ENCODE measurements at regions not wholly inside any gene's neighbourhood (a gene's known extent, or its start where the extent isn't known, plus 50 kb on each side); places are given as distances from the start of the nearest gene placed in this dataset.

DNA sequence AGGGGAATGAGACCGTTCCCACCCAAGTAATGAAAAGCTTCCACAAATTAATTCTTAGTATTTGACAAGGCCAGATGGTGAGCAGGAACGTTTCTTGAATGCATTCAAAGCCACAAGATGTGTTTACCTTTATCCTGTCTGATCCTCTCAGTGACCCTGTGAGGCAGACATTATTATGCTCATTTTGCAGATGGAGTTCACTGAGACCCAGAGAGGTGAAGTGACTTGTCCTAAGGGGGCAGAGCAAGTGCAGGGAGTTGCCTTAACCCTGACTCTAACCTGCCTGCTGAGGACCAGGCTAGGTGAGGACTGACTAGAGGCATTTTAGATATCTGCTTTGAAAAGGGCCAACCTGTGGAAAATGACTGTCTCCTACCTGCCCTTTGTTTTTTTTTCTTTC, 156.7 kb downstream of the HAPSTR1 start:
- H3F3A ChIP-seq (ENCODE audit: insufficient read depth, low read length): no peaks in the 10 kb centered on the region
- no peak overlapping the region for H3K27ac ChIP-seq (ENCODE audit: low read depth, low read length, poor library complexity, severe bottlenecking)
- no peaks in the 10 kb centered on the region for H3K27me3 ChIP-seq (ENCODE audit: insufficient read depth, low read length)
- no peak overlapping the region for H3K9ac ChIP-seq (ENCODE audit: low read length)
- H3K4me1 ChIP-seq (ENCODE audit: insufficient read depth, low read length, severe bottlenecking): no peaks in the 10 kb centered on the region
- no peaks in the 10 kb centered on the region for H3K79me2 ChIP-seq (ENCODE audit: insufficient read depth, low read length)
- TF ChIP-seq EZH2 (IDR thresholded peaks at IDR 0.05; ENCODE audit: borderline replicate concordance, low read length): no peak
- TF ChIP-seq, protein P1, sequence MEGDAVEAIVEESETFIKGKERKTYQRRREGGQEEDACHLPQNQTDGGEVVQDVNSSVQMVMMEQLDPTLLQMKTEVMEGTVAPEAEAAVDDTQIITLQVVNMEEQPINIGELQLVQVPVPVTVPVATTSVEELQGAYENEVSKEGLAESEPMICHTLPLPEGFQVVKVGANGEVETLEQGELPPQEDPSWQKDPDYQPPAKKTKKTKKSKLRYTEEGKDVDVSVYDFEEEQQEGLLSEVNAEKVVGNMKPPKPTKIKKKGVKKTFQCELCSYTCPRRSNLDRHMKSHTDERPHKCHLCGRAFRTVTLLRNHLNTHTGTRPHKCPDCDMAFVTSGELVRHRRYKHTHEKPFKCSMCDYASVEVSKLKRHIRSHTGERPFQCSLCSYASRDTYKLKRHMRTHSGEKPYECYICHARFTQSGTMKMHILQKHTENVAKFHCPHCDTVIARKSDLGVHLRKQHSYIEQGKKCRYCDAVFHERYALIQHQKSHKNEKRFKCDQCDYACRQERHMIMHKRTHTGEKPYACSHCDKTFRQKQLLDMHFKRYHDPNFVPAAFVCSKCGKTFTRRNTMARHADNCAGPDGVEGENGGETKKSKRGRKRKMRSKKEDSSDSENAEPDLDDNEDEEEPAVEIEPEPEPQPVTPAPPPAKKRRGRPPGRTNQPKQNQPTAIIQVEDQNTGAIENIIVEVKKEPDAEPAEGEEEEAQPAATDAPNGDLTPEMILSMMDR (IDR thresholded peaks at IDR 0.05; ENCODE audit: low read length): no peak
- no peaks in the 10 kb centered on the region for H3K9me2 ChIP-seq (ENCODE audit: low read depth, low read length)
- no peaks in the 10 kb centered on the region for H3K9me3 ChIP-seq (ENCODE audit: low read length)
- no peak overlapping the region for H3K4me2 ChIP-seq (ENCODE audit: low read length)
- no peak overlapping the region for H2AFZ ChIP-seq (ENCODE audit: low read length)
- no peaks in the 10 kb centered on the region for H4K20me1 ChIP-seq (ENCODE audit: insufficient read depth, low read length)
- no peaks in the 10 kb centered on the region for H3K36me3 ChIP-seq (ENCODE audit: insufficient read depth, low read length)
- H3K4me3 ChIP-seq (ENCODE audit: low read depth, low read length, poor library complexity, severe bottlenecking): no peak overlapping the region

DNA sequence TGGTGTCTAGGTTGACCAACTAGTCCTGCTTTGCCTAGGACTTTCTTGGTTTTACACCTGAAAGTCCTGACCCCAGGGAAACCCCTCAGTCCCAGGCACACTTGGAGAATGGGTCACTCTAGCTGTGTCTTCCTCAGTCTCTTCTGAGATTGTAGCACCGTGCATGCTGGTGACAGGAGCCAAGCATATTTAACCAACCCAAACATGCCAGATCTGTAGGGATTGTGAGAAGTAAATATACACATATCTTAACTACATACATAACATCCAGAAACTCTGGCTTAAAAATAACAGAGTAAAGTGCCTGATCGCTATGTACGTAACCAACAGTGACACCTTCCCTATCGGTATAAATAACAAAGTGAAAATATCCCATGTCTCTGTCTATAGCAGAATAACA, 158.1 kb downstream of the HAPSTR1 start:
- H3K79me2 ChIP-seq (ENCODE audit: insufficient read depth, low read length): no peaks in the 10 kb centered on the region
- H3K4me2 ChIP-seq (ENCODE audit: low read length): no peak overlapping the region
- no peak overlapping the region for H3K4me3 ChIP-seq (ENCODE audit: low read depth, low read length, poor library complexity, severe bottlenecking)
- no peaks in the 10 kb centered on the region for H3K36me3 ChIP-seq (ENCODE audit: insufficient read depth, low read length)
- no peak overlapping the region for H3K27ac ChIP-seq (ENCODE audit: low read depth, low read length, poor library complexity, severe bottlenecking)
- no peak overlapping the region for H2AFZ ChIP-seq (ENCODE audit: low read length)
- TF ChIP-seq, protein P1 (IDR thresholded peaks at IDR 0.05; ENCODE audit: low read length): no peak
- no peak for TF ChIP-seq EZH2 (IDR thresholded peaks at IDR 0.05; ENCODE audit: borderline replicate concordance, low read length)
- no peaks in the 10 kb centered on the region for H3K4me1 ChIP-seq (ENCODE audit: insufficient read depth, low read length, severe bottlenecking)
- H3K27me3 ChIP-seq (ENCODE audit: insufficient read depth, low read length): no peaks in the 10 kb centered on the region
- H3K9me2 ChIP-seq (ENCODE audit: low read depth, low read length): no peaks in the 10 kb centered on the region
- no peaks in the 10 kb centered on the region for H4K20me1 ChIP-seq (ENCODE audit: insufficient read depth, low read length)
- no peaks in the 10 kb centered on the region for H3K9me3 ChIP-seq (ENCODE audit: low read length)
- no peaks in the 10 kb centered on the region for H3F3A ChIP-seq (ENCODE audit: insufficient read depth, low read length)
- no peak overlapping the region for H3K9ac ChIP-seq (ENCODE audit: low read length)

DNA sequence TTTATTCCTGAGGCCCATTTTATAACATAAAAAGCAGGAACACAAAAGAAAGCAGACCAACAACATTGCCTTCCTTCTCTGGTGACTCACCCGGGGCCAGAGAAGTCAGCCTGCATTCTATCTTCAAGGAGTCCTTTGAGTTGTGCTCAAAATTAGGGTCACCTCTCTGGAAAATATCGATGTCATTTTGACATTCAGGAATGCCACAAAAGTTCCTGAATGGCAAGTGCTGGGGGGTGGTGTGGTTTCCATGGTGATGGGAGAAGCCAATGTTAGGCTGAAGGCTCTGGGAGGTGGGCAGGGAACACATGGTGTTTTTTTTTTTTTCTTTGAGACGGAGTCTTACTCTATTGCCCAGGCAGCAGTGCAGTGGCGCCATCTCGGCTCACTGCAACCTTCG, 159.6 kb downstream of the HAPSTR1 start:
- H2AFZ ChIP-seq (ENCODE audit: low read length): no peak overlapping the region
- H3K9ac ChIP-seq (ENCODE audit: low read length): no peak overlapping the region
- no peaks in the 10 kb centered on the region for H3F3A ChIP-seq (ENCODE audit: insufficient read depth, low read length)
- H4K20me1 ChIP-seq (ENCODE audit: insufficient read depth, low read length): no peaks in the 10 kb centered on the region
- H3K27ac ChIP-seq (ENCODE audit: low read depth, low read length, poor library complexity, severe bottlenecking): no peak overlapping the region
- no peaks in the 10 kb centered on the region for H3K36me3 ChIP-seq (ENCODE audit: insufficient read depth, low read length)
- TF ChIP-seq EZH2 (IDR thresholded peaks at IDR 0.05; ENCODE audit: borderline replicate concordance, low read length): no peak
- H3K4me2 ChIP-seq (ENCODE audit: low read length): no peak overlapping the region
- H3K4me3 ChIP-seq (ENCODE audit: low read depth, low read length, poor library complexity, severe bottlenecking): no peak overlapping the region
- no peaks in the 10 kb centered on the region for H3K27me3 ChIP-seq (ENCODE audit: insufficient read depth, low read length)
- H3K79me2 ChIP-seq (ENCODE audit: insufficient read depth, low read length): no peaks in the 10 kb centered on the region
- H3K9me3 ChIP-seq (ENCODE audit: low read length): no peaks in the 10 kb centered on the region
- H3K4me1 ChIP-seq (ENCODE audit: insufficient read depth, low read length, severe bottlenecking): no peaks in the 10 kb centered on the region
- no peaks in the 10 kb centered on the region for H3K9me2 ChIP-seq (ENCODE audit: low read depth, low read length)

GRCh38 chr16:9254863-9255262, 163.4 kb downstream of the HAPSTR1 start:
- no peaks in the 10 kb centered on the region for H3K36me3 ChIP-seq (ENCODE audit: insufficient read depth, low read length)
- no peaks in the 10 kb centered on the region for H3K27me3 ChIP-seq (ENCODE audit: insufficient read depth, low read length)
- no peaks in the 10 kb centered on the region for H3K9me3 ChIP-seq (ENCODE audit: low read length)
- no peak overlapping the region for H3K27ac ChIP-seq (ENCODE audit: low read depth, low read length, poor library complexity, severe bottlenecking)
- no peaks in the 10 kb centered on the region for H3K79me2 ChIP-seq (ENCODE audit: insufficient read depth, low read length)
- no peaks in the 10 kb centered on the region for H3F3A ChIP-seq (ENCODE audit: insufficient read depth, low read length)
- TF ChIP-seq, protein P1 (IDR thresholded peaks at IDR 0.05; ENCODE audit: low read length): no peak
- TF ChIP-seq EZH2 (IDR thresholded peaks at IDR 0.05; ENCODE audit: borderline replicate concordance, low read length): no peak
- H3K4me1 ChIP-seq (ENCODE audit: insufficient read depth, low read length, severe bottlenecking): no peaks in the 10 kb centered on the region
- H2AFZ ChIP-seq (ENCODE audit: low read length): no peak overlapping the region
- no peak overlapping the region for H3K4me2 ChIP-seq (ENCODE audit: low read length)
- H3K9me2 ChIP-seq (ENCODE audit: low read depth, low read length): no peaks in the 10 kb centered on the region
- H3K9ac ChIP-seq (ENCODE audit: low read length): no peak overlapping the region
- H3K4me3 ChIP-seq (ENCODE audit: low read depth, low read length, poor library complexity, severe bottlenecking): no peak overlapping the region
- no peaks in the 10 kb centered on the region for H4K20me1 ChIP-seq (ENCODE audit: insufficient read depth, low read length)

Data from OCI-LY1 (cell line).